ENCODE measurements at regions not wholly inside any gene's neighbourhood (a gene's known extent, or its start where the extent isn't known, plus 50 kb on each side); places are given as distances from the start of the nearest gene placed in this dataset.

DNA sequence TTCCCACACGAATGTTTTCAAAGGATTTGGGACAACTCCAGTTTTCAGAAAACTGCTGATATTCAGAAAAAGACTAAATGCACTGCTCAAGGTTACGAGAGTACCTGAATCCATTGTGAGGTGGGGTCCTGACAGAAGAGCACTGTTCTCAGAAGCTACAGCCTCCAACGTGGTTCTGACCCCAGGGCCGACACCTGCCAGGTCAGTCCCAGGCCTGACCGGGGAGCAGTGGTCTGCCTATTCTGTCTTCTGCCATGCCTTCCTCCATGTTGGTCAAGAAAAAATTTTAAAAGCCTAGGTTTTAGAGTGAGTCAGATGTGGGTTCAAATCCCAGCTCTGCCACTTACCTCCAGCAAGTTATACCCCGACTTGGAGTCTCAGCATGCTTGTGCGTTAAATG, 212.3 kb downstream of the BCL11A start:
- no peak for DNase-seq (ENCODE audit: low read depth)
- H3K4me3 ChIP-seq (ENCODE audit: low read depth, low read length), result no peak overlapping the region
- TF ChIP-seq, protein P1, sequence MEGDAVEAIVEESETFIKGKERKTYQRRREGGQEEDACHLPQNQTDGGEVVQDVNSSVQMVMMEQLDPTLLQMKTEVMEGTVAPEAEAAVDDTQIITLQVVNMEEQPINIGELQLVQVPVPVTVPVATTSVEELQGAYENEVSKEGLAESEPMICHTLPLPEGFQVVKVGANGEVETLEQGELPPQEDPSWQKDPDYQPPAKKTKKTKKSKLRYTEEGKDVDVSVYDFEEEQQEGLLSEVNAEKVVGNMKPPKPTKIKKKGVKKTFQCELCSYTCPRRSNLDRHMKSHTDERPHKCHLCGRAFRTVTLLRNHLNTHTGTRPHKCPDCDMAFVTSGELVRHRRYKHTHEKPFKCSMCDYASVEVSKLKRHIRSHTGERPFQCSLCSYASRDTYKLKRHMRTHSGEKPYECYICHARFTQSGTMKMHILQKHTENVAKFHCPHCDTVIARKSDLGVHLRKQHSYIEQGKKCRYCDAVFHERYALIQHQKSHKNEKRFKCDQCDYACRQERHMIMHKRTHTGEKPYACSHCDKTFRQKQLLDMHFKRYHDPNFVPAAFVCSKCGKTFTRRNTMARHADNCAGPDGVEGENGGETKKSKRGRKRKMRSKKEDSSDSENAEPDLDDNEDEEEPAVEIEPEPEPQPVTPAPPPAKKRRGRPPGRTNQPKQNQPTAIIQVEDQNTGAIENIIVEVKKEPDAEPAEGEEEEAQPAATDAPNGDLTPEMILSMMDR (IDR thresholded peaks at IDR 0.05; ENCODE audit: low read depth, low read length, missing control alignments), result no peak

DNA sequence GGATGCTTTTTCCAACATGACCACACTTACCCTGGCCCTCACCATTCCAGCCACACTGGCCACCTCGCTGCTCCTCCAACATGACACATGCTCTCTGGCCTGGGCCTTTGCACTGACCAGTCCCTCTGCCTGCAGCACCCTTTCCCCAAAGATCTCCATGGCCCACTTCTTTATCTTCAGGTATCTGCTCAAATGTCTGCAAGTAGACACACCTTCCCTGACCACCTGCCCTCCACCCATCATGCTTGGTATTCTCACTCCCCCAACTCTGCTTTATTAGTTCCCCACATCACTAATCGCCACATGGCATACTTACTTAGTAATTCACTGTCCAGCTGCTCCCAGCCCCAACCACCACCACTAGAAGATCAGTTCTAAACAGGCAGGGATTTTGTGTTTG, 214.2 kb downstream of the BCL11A start:
- TF ChIP-seq, protein P1 (IDR thresholded peaks at IDR 0.05; ENCODE audit: low read depth, low read length, missing control alignments), result no peak
- DNase-seq (ENCODE audit: low read depth), result no peak
- no peak overlapping the region for H3K4me3 ChIP-seq (ENCODE audit: low read depth, low read length)

DNA sequence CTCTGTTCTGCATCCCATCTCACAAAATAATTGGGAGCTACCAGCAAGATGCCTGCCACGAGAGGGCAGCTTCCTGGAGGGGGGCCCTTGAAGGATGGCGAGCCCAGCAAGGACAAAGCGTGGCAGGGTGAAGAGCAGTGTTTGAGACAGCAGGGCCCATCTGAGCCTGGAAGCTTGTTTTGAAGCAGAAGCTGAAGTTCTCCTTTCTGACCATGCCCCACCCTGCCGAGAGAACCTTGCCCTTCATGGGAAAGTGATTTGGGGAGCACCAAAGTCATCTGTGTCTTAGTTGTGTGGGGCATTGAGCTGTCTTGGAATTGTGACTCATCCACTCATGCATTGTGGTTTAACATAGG, 216.3 kb downstream of the BCL11A start:
- H3K4me3 ChIP-seq (ENCODE audit: low read depth, low read length), result no peak overlapping the region
- TF ChIP-seq, protein P1 (IDR thresholded peaks at IDR 0.05; ENCODE audit: low read depth, low read length, missing control alignments), result peak; percentile 33
- no peak for DNase-seq (ENCODE audit: low read depth)

DNA sequence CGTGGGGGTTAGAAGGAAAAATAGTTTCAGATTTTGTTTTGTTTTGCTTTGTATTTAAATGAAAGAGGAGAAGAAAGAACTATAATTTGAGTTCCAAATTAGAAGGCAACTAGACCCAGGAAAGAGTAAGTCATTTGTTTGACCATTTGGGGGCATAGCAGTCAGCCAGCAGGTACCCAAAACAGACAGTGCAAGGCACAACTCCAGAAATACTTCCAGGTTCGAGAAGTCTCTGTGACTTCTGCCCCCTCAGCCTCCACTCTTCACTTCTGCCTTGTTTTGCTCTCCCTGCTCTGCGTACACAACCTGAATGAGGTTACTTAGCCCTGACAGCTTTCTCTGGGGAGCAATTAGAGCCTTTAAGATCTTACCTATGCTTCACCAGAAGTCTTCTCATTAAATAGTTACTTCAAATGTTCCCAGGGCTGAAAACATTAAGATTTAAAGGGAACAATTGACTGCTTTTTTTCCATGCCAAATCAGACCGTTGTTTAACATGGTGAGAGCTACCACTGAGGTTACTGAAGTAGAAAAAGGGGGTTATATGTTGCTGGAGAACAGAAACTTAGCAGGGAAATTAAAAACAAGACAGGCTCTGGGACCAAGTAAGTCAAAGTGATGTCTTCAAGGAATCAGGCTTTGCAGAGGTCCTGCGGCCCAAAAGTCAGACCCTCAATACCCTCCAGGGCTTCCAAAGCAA, 216.9 kb downstream of the BCL11A start:
- no peak for DNase-seq (ENCODE audit: low read depth)
- H3K4me3 ChIP-seq (ENCODE audit: low read depth, low read length), result no peak overlapping the region
- TF ChIP-seq, protein P1 (IDR thresholded peaks at IDR 0.05; ENCODE audit: low read depth, low read length, missing control alignments), result peak; percentile 49

DNA sequence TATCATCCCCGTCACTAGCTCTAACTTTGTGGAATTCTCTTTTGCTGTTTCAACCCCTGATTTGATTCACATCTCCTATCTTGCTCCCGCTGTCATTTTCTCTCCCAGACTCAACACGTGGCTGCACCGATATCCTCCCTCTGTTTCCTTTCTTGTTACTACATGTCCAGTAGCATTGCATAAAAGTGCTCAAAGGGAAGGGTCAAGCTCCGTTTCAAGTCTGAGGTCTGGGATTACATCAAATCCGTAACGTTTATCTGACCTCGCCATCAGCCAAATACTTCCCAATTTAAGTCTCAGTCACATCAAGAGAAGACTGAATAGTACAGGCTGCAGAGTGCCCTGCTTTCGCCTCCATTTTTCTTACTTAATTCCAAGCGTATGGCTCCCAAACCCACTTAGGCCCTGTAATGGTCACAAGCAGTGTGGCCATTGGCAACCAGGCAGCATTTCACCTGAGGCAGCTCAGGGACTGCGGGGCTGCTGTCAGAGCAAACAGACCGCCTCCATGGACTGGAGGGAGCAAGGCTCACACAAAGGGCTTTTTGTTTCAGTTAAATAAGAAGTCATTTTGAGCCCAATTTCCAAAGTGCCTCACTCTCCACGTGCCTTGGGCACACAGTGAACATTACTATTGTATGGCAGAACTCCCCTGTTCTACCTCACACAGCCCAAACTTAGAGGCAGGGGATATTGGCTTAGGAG, 217.8 kb downstream of the BCL11A start:
- no peak overlapping the region for H3K4me3 ChIP-seq (ENCODE audit: low read depth, low read length)
- DNase-seq (ENCODE audit: low read depth), result no peak
- TF ChIP-seq, protein P1 (IDR thresholded peaks at IDR 0.05; ENCODE audit: low read depth, low read length, missing control alignments), result no peak

DNA sequence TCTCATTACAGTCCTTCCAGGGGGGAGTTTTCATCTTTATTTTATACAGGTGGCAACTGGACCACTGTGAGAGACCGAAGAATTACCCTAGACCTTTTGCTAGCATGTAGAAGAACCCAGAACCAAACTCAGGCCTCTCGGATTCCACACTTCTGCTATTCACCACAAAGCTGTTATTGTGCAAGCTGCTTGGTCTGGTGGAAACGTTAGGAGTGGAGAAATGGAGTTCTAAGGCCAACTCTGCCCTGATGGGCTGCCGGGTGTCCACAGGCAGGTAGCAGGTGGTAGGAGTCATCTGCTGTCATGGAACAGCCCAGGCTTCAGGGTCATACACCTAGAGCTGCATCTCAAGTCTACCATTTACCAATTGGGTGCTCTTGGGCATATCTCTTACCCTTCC, 218.8 kb downstream of the BCL11A start:
- TF ChIP-seq, protein P1 (IDR thresholded peaks at IDR 0.05; ENCODE audit: low read depth, low read length, missing control alignments), result no peak
- H3K4me3 ChIP-seq (ENCODE audit: low read depth, low read length), result no peak overlapping the region
- DNase-seq (ENCODE audit: low read depth), result no peak

DNA sequence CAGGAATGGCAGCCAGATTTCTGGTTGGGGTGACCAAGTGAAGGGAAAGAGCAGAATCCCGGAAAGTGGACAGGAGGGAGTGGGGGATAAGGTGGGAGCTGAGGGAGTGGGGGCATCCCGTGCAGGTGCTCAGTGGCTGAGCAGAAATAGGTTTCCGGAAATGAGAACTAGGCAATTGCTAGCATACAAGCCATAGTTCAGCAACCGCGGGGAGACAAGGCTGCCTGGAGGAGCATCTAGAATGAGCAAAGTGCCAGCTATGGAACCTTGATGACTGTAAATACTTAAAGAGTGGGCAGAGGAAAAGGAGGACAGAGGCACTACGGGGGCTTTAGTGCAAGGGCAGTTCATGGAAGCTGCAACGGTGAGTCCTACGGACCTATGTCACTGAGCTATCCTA, 220.2 kb downstream of the BCL11A start:
- no peak for DNase-seq (ENCODE audit: low read depth)
- TF ChIP-seq, protein P1 (IDR thresholded peaks at IDR 0.05; ENCODE audit: low read depth, low read length, missing control alignments), result no peak
- H3K4me3 ChIP-seq (ENCODE audit: low read depth, low read length), result no peak overlapping the region
